CD4-positive, alpha-beta T cell (primary cell): ENCODE measurements at regions not wholly inside any gene's neighbourhood (a gene's known extent, or its start where the extent isn't known, plus 50 kb on each side); places are given as distances from the start of the nearest gene placed in this dataset.

Experiments used
- ATAC-seq: fragments of 200-7000 bp; cut with Tn5 transposase; one replicate; pipeline ENCODE4 v1.10.0; 2022; ENCODE audit warnings: mild to moderate bottlenecking; ENCODE audit not compliant: poor library complexity
- CTCF ChIA-PET: fragments of 350-600 bp; sonication (Branson Sonifier 250); formaldehyde crosslinking; loops from one replicate; lab custom pipeline; 2021; ENCODE audit warnings: antibody characterized with exemption, inconsistent platforms; lab: Charles Lee
- POLR2A ChIA-PET: fragments of 350-600 bp; sonication (Branson Sonifier 250); formaldehyde crosslinking; loops from one replicate; lab custom pipeline; 2021; ENCODE audit warnings: antibody characterized with exemption, inconsistent platforms; lab: Charles Lee
- DNase-seq, 14 experiments: peaks; one replicate each; pipeline ENCODE4 v3.0.0-alpha.2; 2013 to 2020; ENCODE audit warnings: mixed read lengths in 2 of 14
- H3K27ac ChIP-seq, 2 donors: one replicate each; pipeline versions ENCODE4 v1.5.1 to v1.7.0; 2013; ENCODE audit warnings: low read length in 2 of 2, low read depth in 1 of 2, mild to moderate bottlenecking in 1 of 2
- H3K27me3 ChIP-seq, 2 experiments: 1 replicate in 1 of 2; 2 replicates in 1 of 2; pipeline versions ENCODE4 v1.6.1 to v1.7.0; 2013; ENCODE audit warnings: low read length in 2 of 2, control low read depth in 1 of 2, mild to moderate bottlenecking in 1 of 2, moderate library complexity in 1 of 2; ENCODE audit not compliant: insufficient read depth in 2 of 2, control insufficient read depth in 1 of 2
- H3K36me3 ChIP-seq: one replicate; pipeline ENCODE4 v1.6.1; 2013; ENCODE audit warnings: low read length, control low read depth; ENCODE audit not compliant: insufficient read depth
- H3K4me1 ChIP-seq: one replicate; pipeline ENCODE4 v1.6.1; 2013; ENCODE audit warnings: low read length, control low read depth; ENCODE audit not compliant: insufficient read depth
- H3K4me3 ChIP-seq: one replicate; pipeline ENCODE4 v1.5.1; 2013; ENCODE audit warnings: mild to moderate bottlenecking, low read length, moderate library complexity
- H3K9me3 ChIP-seq, 2 experiments: 1 replicate in 1 of 2; 2 replicates in 1 of 2; pipeline versions ENCODE4 v1.6.1 to v1.7.0; 2013; ENCODE audit warnings: low read length in 2 of 2, mild to moderate bottlenecking in 2 of 2, control low read depth in 1 of 2, moderate library complexity in 1 of 2; ENCODE audit not compliant: control insufficient read depth in 1 of 2, insufficient read depth in 1 of 2
- H3K27ac Mint-ChIP-seq: one replicate; pipeline ENCODE4 v1.8.0; 2020; ENCODE audit warnings: mixed read lengths
- H3K27me3 Mint-ChIP-seq: one replicate; pipeline ENCODE4 v1.8.0; 2021; ENCODE audit warnings: mixed read lengths
- H3K36me3 Mint-ChIP-seq: one replicate; pipeline ENCODE4 v1.8.0; 2021; ENCODE audit warnings: low read depth, mixed read lengths
- H3K4me1 Mint-ChIP-seq: one replicate; pipeline ENCODE4 v1.8.0; 2021; ENCODE audit warnings: low read depth, mixed read lengths
- H3K4me3 Mint-ChIP-seq: one replicate; pipeline ENCODE4 v1.8.0; 2020; ENCODE audit warnings: mild to moderate bottlenecking, mixed read lengths
- H3K9me3 Mint-ChIP-seq: one replicate; pipeline ENCODE4 v1.8.0; 2020; ENCODE audit warnings: mixed read lengths
- CTCF ChIP-seq: fragments of 200-600 bp; IDR thresholded peaks from one replicate; pipeline ENCODE4 v1.8.0; 2022; ENCODE audit warnings: antibody characterized with exemption, mild to moderate bottlenecking
- intact Hi-C, 2 experiments: fragments of 100-400 bp; cut with DNase I in 1 of 2; cut with micrococcal nuclease in 1 of 2; formaldehyde crosslinking; loops; one replicate each; pipeline versions ENCODE4 v1.15.1 to v1.9.0; 2023 to 2025; cut with DNase I, micrococcal nuclease

GRCh38 chr2:88871336-88871735 is 179.9 kb downstream of the RPIA start:
- no peak for ATAC-seq
- Mint-ChIP-seq H3K36me3 (no peaks in the 10 kb centered on the region), H3K4me3 (no peak overlapping the region), H3K27me3 (peaks cover 12% of the 10 kb centered on the region), H3K4me1 (peaks cover 8% of the 10 kb centered on the region), H3K9me3 (no peaks in the 10 kb centered on the region), H3K27ac (no peak overlapping the region)
- CTCF ChIA-PET: interaction anchor here (0.6 to 1.0 kb wide), 2 partner anchors 9 to 12 kb away, joined by 3 read pairs; no protein-coding TSS in a partner anchor
- Histone ChIP-seq H3K4me3 (no peak overlapping the region), H3K27me3 (peaks cover 0 to 7% of the 10 kb centered on the region in 2 experiments), H3K36me3 (no peaks in the 10 kb centered on the region), H3K4me1 (peaks cover 5% of the 10 kb centered on the region), H3K27ac (no peak overlapping the region), H3K9me3 (no peaks in the 10 kb centered on the region)
- no peak for DNase-seq
- intact Hi-C loops: no loop called here
- TF ChIP-seq CTCF: no peak
- POLR2A ChIA-PET: interaction anchor here (0.7 kb wide), 1 partner anchor 14 kb away, joined by 3 read pairs; no protein-coding TSS in a partner anchor

- Mint-ChIP-seq H3K4me3 (no peak overlapping the region), H3K27ac (no peak overlapping the region), H3K9me3 (no peaks in the 10 kb centered on the region), H3K27me3 (peaks cover 10% of the 10 kb centered on the region), H3K4me1 (no peaks in the 10 kb centered on the region), H3K36me3 (no peaks in the 10 kb centered on the region)
- intact Hi-C loops: no loop called here
- ATAC-seq (no peak), DNase-seq (no peak)
- POLR2A ChIA-PET: no interaction called here
- CTCF ChIA-PET: interaction anchor here (1.3 kb wide), 1 partner anchor 13 kb away, joined by 3 read pairs; no protein-coding TSS in a partner anchor
- Histone ChIP-seq H3K36me3 (no peaks in the 10 kb centered on the region), H3K27me3 (peaks cover 0 to 7% of the 10 kb centered on the region in 2 experiments), H3K4me3 (no peak overlapping the region), H3K9me3 (no peaks in the 10 kb centered on the region), H3K4me1 (no peaks in the 10 kb centered on the region), H3K27ac (no peak overlapping the region)
- no peak for TF ChIP-seq CTCF
Observed at GRCh38 chr2:88873620-88874019, 182.1 kb downstream of the RPIA start.

GRCh38 chr2:88874063-88874657 is 182.7 kb downstream of the RPIA start:
- Histone ChIP-seq H3K9me3 (no peaks in the 10 kb centered on the region), H3K4me1 (no peaks in the 10 kb centered on the region), H3K36me3 (no peaks in the 10 kb centered on the region), H3K27ac (no peak overlapping the region), H3K27me3 (peaks cover 0 to 6% of the 10 kb centered on the region in 2 experiments), H3K4me3 (no peak overlapping the region)
- CTCF ChIA-PET: interaction anchor here (1.3 kb wide), 1 partner anchor 13 kb away, joined by 3 read pairs; no protein-coding TSS in a partner anchor
- Mint-ChIP-seq H3K4me3 (no peak overlapping the region), H3K9me3 (no peaks in the 10 kb centered on the region), H3K4me1 (no peaks in the 10 kb centered on the region), H3K27ac (no peak overlapping the region), H3K27me3 (peaks cover 8% of the 10 kb centered on the region), H3K36me3 (no peaks in the 10 kb centered on the region)
- intact Hi-C loops: no loop called here
- DNase-seq: peak in 10 of 14 experiments; percentile 6 to 75 (median 32)
- peak; percentile 78 for TF ChIP-seq CTCF
- peak; percentile 69 for ATAC-seq
- POLR2A ChIA-PET: no interaction called here
